ENCODE measurements at regions not wholly inside any gene's neighbourhood (a gene's known extent, or its start where the extent isn't known, plus 50 kb on each side); places are given as distances from the start of the nearest gene placed in this dataset.

DNA sequence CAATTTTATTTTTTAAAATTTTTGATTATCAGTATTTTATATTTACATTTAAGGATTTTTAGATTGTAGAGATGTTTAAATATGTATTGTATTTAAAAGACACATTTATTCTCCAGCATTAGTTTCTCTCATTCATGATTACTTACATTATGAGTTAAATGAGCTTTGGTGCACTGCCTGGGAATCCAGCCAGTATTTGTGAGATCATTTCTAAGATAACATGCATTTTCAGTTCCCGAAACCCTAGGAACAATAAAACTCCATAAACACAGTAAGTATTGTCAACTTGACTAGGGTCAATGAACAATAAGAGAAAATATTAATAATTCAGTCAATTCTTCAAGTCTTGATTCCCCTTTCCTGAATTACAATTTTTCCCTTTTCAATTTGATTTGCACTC lies 403.3 kb downstream of the PLK2 start:
- Histone ChIP-seq H3K79me2 (ENCODE audit: low read length) (no peaks in the 10 kb centered on the region), H3K36me3 (replicated peaks; ENCODE audit: insufficient read depth, low read length) (no peaks in the 10 kb centered on the region), H3K27me3 (replicated peaks; ENCODE audit: insufficient read depth, low read length) (no peaks in the 10 kb centered on the region), H3K4me2 (ENCODE audit: low read depth, low read length) (no peak overlapping the region), H4K20me1 (ENCODE audit: insufficient read depth, low read length) (no peaks in the 10 kb centered on the region), H3F3A (ENCODE audit: insufficient read depth, low read length) (no peaks in the 10 kb centered on the region), H3K4me3 (ENCODE audit: low read length) (no peak overlapping the region), H3K4me1 (ENCODE audit: low read length) (no peaks in the 10 kb centered on the region), H3K27ac (ENCODE audit: low read length) (no peak overlapping the region), H3K9me3 (replicated peaks; ENCODE audit: insufficient read depth, low read length) (no peaks in the 10 kb centered on the region), H2AFZ (ENCODE audit: low read length) (no peak overlapping the region), H3K9me2 (replicated peaks; ENCODE audit: insufficient read depth, low read length) (no peaks in the 10 kb centered on the region), H3K9ac (ENCODE audit: low read length) (no peak overlapping the region)
- TF ChIP-seq EZH2phosphoT487 (IDR thresholded peaks at IDR 0.05; ENCODE audit: low read length), result no peak
- TF ChIP-seq, protein P1, sequence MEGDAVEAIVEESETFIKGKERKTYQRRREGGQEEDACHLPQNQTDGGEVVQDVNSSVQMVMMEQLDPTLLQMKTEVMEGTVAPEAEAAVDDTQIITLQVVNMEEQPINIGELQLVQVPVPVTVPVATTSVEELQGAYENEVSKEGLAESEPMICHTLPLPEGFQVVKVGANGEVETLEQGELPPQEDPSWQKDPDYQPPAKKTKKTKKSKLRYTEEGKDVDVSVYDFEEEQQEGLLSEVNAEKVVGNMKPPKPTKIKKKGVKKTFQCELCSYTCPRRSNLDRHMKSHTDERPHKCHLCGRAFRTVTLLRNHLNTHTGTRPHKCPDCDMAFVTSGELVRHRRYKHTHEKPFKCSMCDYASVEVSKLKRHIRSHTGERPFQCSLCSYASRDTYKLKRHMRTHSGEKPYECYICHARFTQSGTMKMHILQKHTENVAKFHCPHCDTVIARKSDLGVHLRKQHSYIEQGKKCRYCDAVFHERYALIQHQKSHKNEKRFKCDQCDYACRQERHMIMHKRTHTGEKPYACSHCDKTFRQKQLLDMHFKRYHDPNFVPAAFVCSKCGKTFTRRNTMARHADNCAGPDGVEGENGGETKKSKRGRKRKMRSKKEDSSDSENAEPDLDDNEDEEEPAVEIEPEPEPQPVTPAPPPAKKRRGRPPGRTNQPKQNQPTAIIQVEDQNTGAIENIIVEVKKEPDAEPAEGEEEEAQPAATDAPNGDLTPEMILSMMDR (IDR thresholded peaks at IDR 0.05; ENCODE audit: low read length), result no peak
- TF ChIP-seq EZH2 (optimal IDR thresholded peaks at IDR 0.05; ENCODE audit: low read depth, low read length), result no peak
- no peak for DNase-seq

DNA sequence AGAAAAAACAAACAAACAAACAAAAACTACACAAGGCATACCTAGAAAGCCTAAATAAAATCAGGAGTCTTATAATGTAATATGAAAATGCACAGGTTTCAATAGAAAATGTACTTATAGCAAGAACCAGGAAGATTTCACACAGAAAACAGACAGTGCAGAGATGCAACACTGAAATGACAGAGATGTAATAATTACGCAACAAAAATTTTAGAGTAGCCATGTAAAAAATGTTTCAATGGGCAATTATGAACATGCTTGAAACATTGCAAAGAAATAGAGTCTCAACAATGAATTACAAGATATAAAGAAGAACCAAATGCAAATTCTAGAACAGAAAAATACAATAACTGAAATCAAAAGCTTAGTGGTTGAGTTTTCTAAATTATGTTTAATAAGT lies 405.9 kb downstream of the PLK2 start:
- Histone ChIP-seq H3K4me1 (ENCODE audit: low read length) (no peaks in the 10 kb centered on the region), H3K4me3 (ENCODE audit: low read length) (no peak overlapping the region), H3K9ac (ENCODE audit: low read length) (no peak overlapping the region), H3K27me3 (replicated peaks; ENCODE audit: insufficient read depth, low read length) (no peaks in the 10 kb centered on the region), H3K9me2 (replicated peaks; ENCODE audit: insufficient read depth, low read length) (no peaks in the 10 kb centered on the region), H3K36me3 (replicated peaks; ENCODE audit: insufficient read depth, low read length) (no peaks in the 10 kb centered on the region), H3K79me2 (ENCODE audit: low read length) (no peaks in the 10 kb centered on the region), H3F3A (ENCODE audit: insufficient read depth, low read length) (no peaks in the 10 kb centered on the region), H4K20me1 (ENCODE audit: insufficient read depth, low read length) (no peaks in the 10 kb centered on the region), H3K27ac (ENCODE audit: low read length) (no peak overlapping the region), H3K9me3 (replicated peaks; ENCODE audit: insufficient read depth, low read length) (no peaks in the 10 kb centered on the region), H2AFZ (ENCODE audit: low read length) (no peak overlapping the region), H3K4me2 (ENCODE audit: low read depth, low read length) (no peak overlapping the region)
- TF ChIP-seq, protein P1 (IDR thresholded peaks at IDR 0.05; ENCODE audit: low read length), result no peak
- TF ChIP-seq EZH2 (optimal IDR thresholded peaks at IDR 0.05; ENCODE audit: low read depth, low read length) (no peak), EZH2phosphoT487 (IDR thresholded peaks at IDR 0.05; ENCODE audit: low read length) (no peak)
- DNase-seq, result no peak

DNA sequence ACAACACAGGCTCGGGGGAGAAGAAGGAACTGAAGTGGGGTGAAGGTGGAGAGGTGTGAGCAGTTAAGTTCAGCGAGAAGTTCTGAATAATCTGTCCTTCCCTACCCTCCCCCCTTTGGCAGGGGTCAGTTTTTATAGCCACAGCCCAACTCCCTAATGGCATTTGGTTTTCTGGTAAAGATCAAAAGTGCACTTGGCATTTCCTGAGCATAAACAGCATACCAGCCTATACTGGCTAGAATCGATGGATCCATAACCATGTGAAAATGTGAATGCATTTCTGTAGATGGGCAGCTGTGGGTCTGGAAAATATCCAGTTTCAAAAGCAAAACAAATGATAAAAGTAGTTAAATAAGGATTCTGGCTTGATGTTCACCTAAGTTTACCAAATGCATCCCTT lies 410.9 kb downstream of the PLK2 start:
- H4K20me1 ChIP-seq (ENCODE audit: insufficient read depth, low read length), result no peaks in the 10 kb centered on the region
- H3K36me3 ChIP-seq (replicated peaks; ENCODE audit: insufficient read depth, low read length), result no peaks in the 10 kb centered on the region
- no peaks in the 10 kb centered on the region for H3K79me2 ChIP-seq (ENCODE audit: low read length)
- H3K4me3 ChIP-seq (ENCODE audit: low read length), result no peak overlapping the region
- H3K9me3 ChIP-seq (replicated peaks; ENCODE audit: insufficient read depth, low read length), result no peaks in the 10 kb centered on the region
- no peaks in the 10 kb centered on the region for H3K4me1 ChIP-seq (ENCODE audit: low read length)
- H3K9me2 ChIP-seq (replicated peaks; ENCODE audit: insufficient read depth, low read length), result no peaks in the 10 kb centered on the region
- no peak overlapping the region for H3K9ac ChIP-seq (ENCODE audit: low read length)
- DNase-seq, result no peak
- H3K27ac ChIP-seq (ENCODE audit: low read length), result no peak overlapping the region
- H3K4me2 ChIP-seq (ENCODE audit: low read depth, low read length), result no peak overlapping the region
- H2AFZ ChIP-seq (ENCODE audit: low read length), result no peak overlapping the region
- H3K27me3 ChIP-seq (replicated peaks; ENCODE audit: insufficient read depth, low read length), result no peaks in the 10 kb centered on the region
- no peak for TF ChIP-seq EZH2phosphoT487 (IDR thresholded peaks at IDR 0.05; ENCODE audit: low read length)
- no peak for TF ChIP-seq EZH2 (optimal IDR thresholded peaks at IDR 0.05; ENCODE audit: low read depth, low read length)
- TF ChIP-seq, protein P1 (IDR thresholded peaks at IDR 0.05; ENCODE audit: low read length), result no peak
- no peaks in the 10 kb centered on the region for H3F3A ChIP-seq (ENCODE audit: insufficient read depth, low read length)

All from MM.1S (cell line).